Ovary (tissue), 7 donors: ENCODE measurements at regions not wholly inside any gene's neighbourhood (a gene's known extent, or its start where the extent isn't known, plus 50 kb on each side); places are given as distances from the start of the nearest gene placed in this dataset.

Experiments
- DNase-seq, 5 donors: peaks; one replicate each; pipeline ENCODE4 v3.0.0-alpha.2; 2019 to 2020
- H3K27ac ChIP-seq, 2 donors: fragments of 200-600 bp; one replicate each; pipeline versions ENCODE4 v1.5.1 to v1.8.0; 2019 to 2022
- H3K27me3 ChIP-seq: fragments of 200-600 bp; one replicate; pipeline ENCODE4 v1.8.0; 2022
- H3K36me3 ChIP-seq: fragments of 200-600 bp; sonication (generic); one replicate; pipeline ENCODE4 v1.5.1; 2019
- H3K4me1 ChIP-seq: one replicate; pipeline ENCODE4 v1.8.1; 2013; ENCODE audit warnings: mild to moderate bottlenecking, moderate library complexity; ENCODE audit not compliant: insufficient read depth
- H3K4me3 ChIP-seq: fragments of 200-600 bp; sonication (generic); one replicate; pipeline ENCODE4 v1.5.1; 2017
- H3K9me3 ChIP-seq, 2 donors: fragments of 200-600 bp in 1 of 2; sonication (generic) in 1 of 2; one replicate each; pipeline versions ENCODE4 v1.5.1 to v1.8.1; 2013 to 2019; ENCODE audit warnings: mild to moderate bottlenecking in 1 of 2, moderate library complexity in 1 of 2
- CTCF ChIP-seq, 3 donors: fragments of 450-650 bp in 2 of 3; fragments of 200-600 bp in 1 of 3; IDR thresholded peaks; one replicate each; pipeline versions ENCODE4 v1.5.1 to v1.8.0; 2016 to 2022; ENCODE audit warnings: antibody characterized with exemption in 3 of 3, mild to moderate bottlenecking in 1 of 3
- EP300 ChIP-seq: sonication (generic); formaldehyde crosslinking; IDR thresholded peaks from one replicate; pipeline ENCODE4 v1.6.1; 2017; ENCODE audit warnings: antibody characterized with exemption
- POLR2A ChIP-seq: fragments of 450-650 bp; IDR thresholded peaks from one replicate; pipeline ENCODE4 v1.6.1; 2017; ENCODE audit warnings: antibody characterized with exemption, mild to moderate bottlenecking, moderate library complexity
- WGBS, 3 donors: extraction: QIAGEN DNeasy Blood & Tissue Kit in 1 of 3; methylation state at CpG; one replicate each; pipeline versions ENCODE4 v1.1.5 to v1.1.7; 2013 to 2017; 5-methylcytosine and 5-hydroxymethylcytosine counted together
- intact Hi-C, 4 donors: fragments of 100-400 bp; cut with DNase I; formaldehyde crosslinking; loops; one replicate each; pipeline versions ENCODE4 v1.11.0 to v1.15.1; 2022 to 2023
- donor health status: DM: no; HTN: no; CAD: no; lungs with moderate emphysema.
- donor health status: DM: no; HTN: no; CAD: no.
- donor health status: Bipolar disorder and iron deficiency.
- donor health status: DM: no; HTN: no; CAD: no.
- donor health status: DM: yes; HTN: yes; CAD: no.

GRCh38 chr9:1647776-1648175, 367.4 kb upstream of the SMARCA2 start:
- intact Hi-C loops: no loop called here
- Histone ChIP-seq H3K27me3 (no peaks in the 10 kb centered on the region), H3K36me3 (no peaks in the 10 kb centered on the region), H3K27ac (no peak overlapping the region), H3K4me3 (no peak overlapping the region), H3K9me3 (no peaks in the 10 kb centered on the region), H3K4me1 (no peaks in the 10 kb centered on the region)
- TF ChIP-seq EP300: no peak
- no peak for TF ChIP-seq CTCF (IDR thresholded peaks at IDR 0.05)
- no peak for TF ChIP-seq POLR2A
- DNase-seq: no peak
- WGBS, 3 donors: 56 to 61% (median 60%) methylated on average over 1 of the region's 1 CpG

GRCh38 chr9:1653282-1653681, 361.9 kb upstream of the SMARCA2 start:
- WGBS, 3 donors: 58 to 73% (median 59%) methylated on average over 4 of the region's 4 CpGs
- Histone ChIP-seq H3K27ac (no peak overlapping the region), H3K9me3 (no peaks in the 10 kb centered on the region), H3K4me1 (no peaks in the 10 kb centered on the region), H3K27me3 (no peaks in the 10 kb centered on the region), H3K4me3 (no peak overlapping the region), H3K36me3 (no peaks in the 10 kb centered on the region)
- TF ChIP-seq CTCF (IDR thresholded peaks at IDR 0.05): no peak
- no peak for TF ChIP-seq EP300
- TF ChIP-seq POLR2A: no peak
- intact Hi-C loops: no loop called here
- no peak for DNase-seq

- Histone ChIP-seq H3K27me3 (no peaks in the 10 kb centered on the region), H3K4me1 (no peaks in the 10 kb centered on the region), H3K9me3 (no peaks in the 10 kb centered on the region), H3K4me3 (no peak overlapping the region), H3K27ac (no peak overlapping the region), H3K36me3 (no peaks in the 10 kb centered on the region)
- no peak for DNase-seq
- intact Hi-C loops: no loop called here
- WGBS, 3 donors: 27 to 37% (median 34%) methylated on average over 4 of the region's 4 CpGs
- TF ChIP-seq EP300 (no peak), CTCF (IDR thresholded peaks at IDR 0.05) (no peak), POLR2A (no peak)
These were observed 356.3 kb upstream of the SMARCA2 start for GRCh38 chr9:1658661-1659362.

GRCh38 chr9:1659363-1659690, 355.8 kb upstream of the SMARCA2 start:
- no peaks in the 10 kb centered on the region for H3K9me3 ChIP-seq
- intact Hi-C loops: no loop called here
- no peak for DNase-seq
- no peak overlapping the region for H3K27ac ChIP-seq
- TF ChIP-seq EP300: no peak
- no peak for TF ChIP-seq CTCF (IDR thresholded peaks at IDR 0.05)
- no peak for TF ChIP-seq POLR2A
- H3K27me3 ChIP-seq: no peaks in the 10 kb centered on the region
- no peaks in the 10 kb centered on the region for H3K4me1 ChIP-seq
- no peaks in the 10 kb centered on the region for H3K36me3 ChIP-seq
- 19 to 32% (median 21%) methylated on average over 3 of the region's 3 CpGs for WGBS, 3 donors
- H3K4me3 ChIP-seq: no peak overlapping the region
